IMR-90 (cell line): ENCODE measurements at regions not wholly inside any gene's neighbourhood (a gene's known extent, or its start where the extent isn't known, plus 50 kb on each side); places are given as distances from the start of the nearest gene placed in this dataset.

Experiments used
- ATAC-seq: fragments of 200-7000 bp; cut with Tn5 transposase; 2 replicates; pipeline ENCODE4 v1.9.1; 2020; ENCODE audit warnings: low read depth, mild to moderate bottlenecking, moderate library complexity
- BruUV-seq: library from RNA; stranded (reverse); fragments of 400-500 nt; replicated peaks from 2 replicates; lab custom pipeline; 2021; lab: Mats Ljungman, UMichigan
- CTCF ChIA-PET: fragments of 300-600 bp; formaldehyde crosslinking; extraction: SDS; loops from one replicate; lab custom pipeline; 2021; ENCODE audit warnings: antibody characterized with exemption; lab: Yijun Ruan, JAX
- POLR2A ChIA-PET: fragments of 300-600 bp; sonication (Branson Sonifier 250); formaldehyde crosslinking; loops from one replicate; lab custom pipeline; 2022; ENCODE audit warnings: antibody characterized with exemption; ENCODE audit not compliant: unreplicated experiment; lab: Charles Lee
- DNase-seq: peaks from one replicate; pipeline ENCODE4 v3.0.0; 2013
- H2AFZ ChIP-seq: replicated peaks from 2 replicates; pipeline ENCODE3; 2013; ENCODE audit warnings: low read length, mild to moderate bottlenecking; ENCODE audit not compliant: poor library complexity
- H2AK5ac ChIP-seq: 2 replicates; pipeline ENCODE4 v1.6.1; 2013; ENCODE audit warnings: low read depth, low read length, inconsistent platforms
- H2AK9ac ChIP-seq: replicated peaks from 2 replicates; pipeline ENCODE3; 2013; ENCODE audit warnings: mild to moderate bottlenecking, low read depth, low read length, moderate library complexity; ENCODE audit not compliant: poor library complexity
- H2BK120ac ChIP-seq: 2 replicates; pipeline ENCODE4 v1.6.1; 2013; ENCODE audit warnings: low read depth, low read length, inconsistent platforms
- H2BK15ac ChIP-seq: 3 replicates; pipeline ENCODE4 v1.6.1; 2013; ENCODE audit warnings: low read depth, low read length, inconsistent platforms
- H2BK20ac ChIP-seq: 2 replicates; pipeline ENCODE4 v1.6.1; 2013; ENCODE audit warnings: low read depth, mild to moderate bottlenecking, inconsistent platforms, low read length, moderate library complexity
- H2BK5ac ChIP-seq: 2 replicates; pipeline ENCODE4 v1.6.1; 2013; ENCODE audit warnings: mild to moderate bottlenecking, low read depth, low read length, inconsistent platforms; ENCODE audit not compliant: poor library complexity, severe bottlenecking
- H3K14ac ChIP-seq: replicated peaks from 2 replicates; pipeline ENCODE4 v1.6.1; 2013; ENCODE audit warnings: low read depth, low read length, inconsistent platforms
- H3K18ac ChIP-seq: 2 replicates; pipeline ENCODE4 v1.6.1; 2013; ENCODE audit warnings: low read depth, low read length, control low read depth
- H3K23ac ChIP-seq: 2 replicates; pipeline ENCODE4 v1.6.1; 2013; ENCODE audit warnings: low read depth, low read length, inconsistent platforms
- H3K27ac ChIP-seq: 2 replicates; pipeline ENCODE4 v1.5.1; 2013; ENCODE audit warnings: mild to moderate bottlenecking, control low read depth, low read length; ENCODE audit not compliant: insufficient read depth
- H3K27me3 ChIP-seq: 2 replicates; pipeline ENCODE4 v1.6.1; 2013; ENCODE audit warnings: low read length; ENCODE audit not compliant: control insufficient read depth, insufficient read depth
- H3K36me3 ChIP-seq: 2 replicates; pipeline ENCODE4 v1.6.1; 2013; ENCODE audit warnings: low read length, mixed read lengths; ENCODE audit not compliant: control insufficient read depth, insufficient read depth
- H3K4ac ChIP-seq: 2 replicates; pipeline ENCODE4 v1.6.1; 2013; ENCODE audit warnings: low read depth, low read length, inconsistent platforms
- H3K4me1 ChIP-seq: 2 replicates; pipeline ENCODE4 v1.6.1; 2013; ENCODE audit warnings: low read length, mixed read lengths; ENCODE audit not compliant: control insufficient read depth, insufficient read depth
- H3K4me2 ChIP-seq: 2 replicates; pipeline ENCODE4 v1.6.1; 2013; ENCODE audit warnings: low read depth, mild to moderate bottlenecking, control low read depth, low read length, moderate library complexity
- H3K4me3 ChIP-seq: 2 replicates; pipeline ENCODE4 v1.5.1; 2013; ENCODE audit warnings: low read depth, mild to moderate bottlenecking, control low read depth, low read length, moderate library complexity; ENCODE audit not compliant: insufficient read depth
- H3K56ac ChIP-seq: 2 replicates; pipeline ENCODE4 v1.6.1; 2013; ENCODE audit warnings: low read length, inconsistent platforms; ENCODE audit not compliant: insufficient read depth; ENCODE audit errors: extremely low read depth
- H3K79me1 ChIP-seq, 2 experiments: 2 replicates each; pipeline ENCODE4 v1.6.1; 2013; ENCODE audit warnings: low read length in 2 of 2, inconsistent platforms in 1 of 2, low read depth in 1 of 2
- H3K9ac ChIP-seq: 2 replicates; pipeline ENCODE4 v1.6.1; 2013; ENCODE audit warnings: low read depth, low read length, control low read depth
- H3K9me1 ChIP-seq: 2 replicates; pipeline ENCODE4 v1.6.1; 2013; ENCODE audit warnings: low read length, inconsistent platforms; ENCODE audit not compliant: insufficient read depth
- H3K9me3 ChIP-seq: 2 replicates; pipeline ENCODE4 v1.6.1; 2013; ENCODE audit warnings: low read length; ENCODE audit not compliant: control insufficient read depth, insufficient read depth
- H4K20me1 ChIP-seq: 2 replicates; pipeline ENCODE4 v1.6.1; 2013; ENCODE audit warnings: low read length, inconsistent platforms; ENCODE audit not compliant: insufficient read depth
- H4K5ac ChIP-seq: 2 replicates; pipeline ENCODE4 v1.6.1; 2013; ENCODE audit warnings: mild to moderate bottlenecking, low read depth, low read length, control low read depth
- H4K8ac ChIP-seq, 2 experiments: 2 replicates each; pipeline ENCODE4 v1.6.1; 2013; ENCODE audit warnings: low read depth in 2 of 2, low read length in 2 of 2, control low read depth in 1 of 2, inconsistent platforms in 1 of 2
- H4K91ac ChIP-seq: 2 replicates; pipeline ENCODE4 v1.6.1; 2013; ENCODE audit warnings: low read depth, low read length, inconsistent platforms; ENCODE audit not compliant: insufficient read depth
- BHLHE40 ChIP-seq: fragments of 150-350 bp; IDR thresholded peaks from 2 replicates; pipeline ENCODE4 v1.6.1; 2016; ENCODE audit warnings: mild to moderate bottlenecking, low read depth, low read length
- CEBPB ChIP-seq: IDR thresholded peaks from 2 replicates; pipeline ENCODE4 v1.6.1; 2012; ENCODE audit warnings: low read depth, low read length, improper control_type of control experiment
- CHD1 ChIP-seq: IDR thresholded peaks from 2 replicates; pipeline ENCODE4 v1.6.1; 2012; ENCODE audit warnings: low read depth, low read length, improper control_type of control experiment
- ELK1 ChIP-seq: fragments of 150-350 bp; IDR thresholded peaks from 2 replicates; pipeline ENCODE4 v1.6.1; 2016; ENCODE audit warnings: low read depth, mild to moderate bottlenecking, low read length, moderate library complexity, borderline replicate concordance
- FOS ChIP-seq: fragments of 150-350 bp; IDR thresholded peaks from 2 replicates; pipeline ENCODE4 v1.6.1; 2016; ENCODE audit warnings: low read depth, low read length
- MAFK ChIP-seq: IDR thresholded peaks from 2 replicates; pipeline ENCODE4 v1.6.1; 2012; ENCODE audit warnings: low read depth, low read length, improper control_type of control experiment
- MAZ ChIP-seq: IDR thresholded peaks from 2 replicates; pipeline ENCODE4 v1.6.1; 2012; ENCODE audit warnings: low read depth, mild to moderate bottlenecking, low read length, improper control_type of control experiment, moderate library complexity, borderline replicate concordance
- MXI1 ChIP-seq: IDR thresholded peaks from 2 replicates; pipeline ENCODE4 v1.6.1; 2012; ENCODE audit warnings: low read depth, mild to moderate bottlenecking, low read length, moderate library complexity, borderline replicate concordance
- NFE2L2 ChIP-seq: fragments of 150-350 bp; IDR thresholded peaks from 2 replicates; pipeline ENCODE4 v1.6.1; 2016; ENCODE audit warnings: low read depth, mild to moderate bottlenecking, low read length
- POLR2A ChIP-seq: IDR thresholded peaks from 2 replicates; pipeline ENCODE4 v1.6.1; 2012; ENCODE audit warnings: mild to moderate bottlenecking, low read depth, low read length
- RAD21 ChIP-seq: IDR thresholded peaks from 2 replicates; pipeline ENCODE4 v1.6.1; 2012; ENCODE audit warnings: low read length, improper control_type of control experiment
- RCOR1 ChIP-seq: IDR thresholded peaks from 2 replicates; pipeline ENCODE4 v1.6.1; 2012; ENCODE audit warnings: mild to moderate bottlenecking, low read length, improper control_type of control experiment; ENCODE audit not compliant: insufficient replicate concordance
- RFX5 ChIP-seq: IDR thresholded peaks from 2 replicates; pipeline ENCODE4 v1.8.0; 2012; ENCODE audit warnings: low read depth, mild to moderate bottlenecking, low read length, moderate library complexity
- SMC3 ChIP-seq: fragments of 150-350 bp; IDR thresholded peaks from 2 replicates; pipeline ENCODE4 v1.6.1; 2016; ENCODE audit warnings: low read depth, mild to moderate bottlenecking, antibody characterized with exemption, low read length, moderate library complexity
- WGBS, 2 experiments: methylation state at CpG; one replicate each; pipeline versions ENCODE4 v1.1.5 to v1.1.7; 2013; ENCODE audit warnings: missing lambda C conversion rate in 2 of 2; ENCODE audit not compliant: insufficient read length in 1 of 2; ENCODE audit errors: extremely low coverage in 2 of 2; 5-methylcytosine and 5-hydroxymethylcytosine counted together
- dilution Hi-C: fragments of 300-500 bp; cut with HindIII; formaldehyde crosslinking; loops from one replicate; pipeline ENCODE4 v1.14.3; 2018; ENCODE audit warnings: low sequenced_read_pairs; ENCODE audit not compliant: unreplicated experiment
- in situ Hi-C: fragments of 300-500 bp; cut with MboI; formaldehyde crosslinking; loops from 3 replicates; pipeline ENCODE4 v1.14.3; 2019; ENCODE audit warnings: low sequenced_read_pairs, inconsistent platforms, mixed read lengths
- intact Hi-C: fragments of 100-400 bp; cut with micrococcal nuclease; formaldehyde crosslinking; loops from 2 replicates; pipeline ENCODE4 v1.10.0; 2022
- TF ChIP-seq, protein P1 (sequence below): conservative IDR thresholded peaks from 2 replicates; pipeline ENCODE4 v1.5.1; 2012; ENCODE audit warnings: mild to moderate bottlenecking, low read depth, low read length, improper control_type of control experiment
- TF ChIP-seq, protein P2 (sequence below): fragments of 150-350 bp; IDR thresholded peaks from 2 replicates; pipeline ENCODE4 v1.6.1; 2017; ENCODE audit warnings: mild to moderate bottlenecking, antibody characterized with exemption, low read length, low read depth

DNA sequence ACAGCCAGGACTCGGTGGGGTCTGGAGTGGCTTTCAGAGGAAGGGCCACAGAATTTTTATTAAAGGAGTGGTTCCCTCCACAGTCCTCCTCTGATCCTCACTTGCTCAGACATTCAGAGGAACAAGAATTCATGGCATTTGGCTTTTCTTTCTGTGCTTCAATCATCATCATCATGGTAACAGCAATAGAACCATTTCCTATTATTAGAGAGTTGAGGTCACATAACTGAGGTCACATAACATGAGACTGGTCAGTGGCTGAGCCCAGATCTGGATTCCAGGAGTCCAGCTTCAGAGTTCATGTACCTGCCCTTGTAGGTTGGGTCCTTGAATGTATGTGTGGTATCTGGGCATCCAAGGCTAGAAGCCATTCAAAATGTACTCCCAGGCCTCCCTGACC lies 177.3 kb upstream of the GRB10 start:
- no peak overlapping the region for H3K4me3 ChIP-seq
- no peaks in the 10 kb centered on the region for H3K9me3 ChIP-seq
- no peak overlapping the region for H4K5ac ChIP-seq
- H3K27me3 ChIP-seq = peaks cover 4% of the 10 kb centered on the region
- no peak overlapping the region for H2BK15ac ChIP-seq
- POLR2A ChIA-PET = no interaction called here
- no peak overlapping the region for H2AK9ac ChIP-seq
- H3K27ac ChIP-seq = no peak overlapping the region
- no peak overlapping the region for H3K14ac ChIP-seq
- H2BK120ac ChIP-seq = no peak overlapping the region
- H2AFZ ChIP-seq = no peak overlapping the region
- in situ Hi-C loops = no loop called here
- no peak overlapping the region for H3K4ac ChIP-seq
- no peak overlapping the region for H3K56ac ChIP-seq
- no peak overlapping the region for H4K8ac ChIP-seq
- H3K79me1 ChIP-seq = no peaks in the 10 kb centered on the region
- TF ChIP-seq RAD21 (no peak), POLR2A (no peak), MAZ (no peak), FOS (no peak), RFX5 (no peak), BHLHE40 (no peak), ELK1 (no peak), MXI1 (no peak), CHD1 (no peak), CEBPB (no peak), RCOR1 (no peak), SMC3 (no peak), MAFK (no peak), NFE2L2 (no peak)
- TF ChIP-seq, protein P1, sequence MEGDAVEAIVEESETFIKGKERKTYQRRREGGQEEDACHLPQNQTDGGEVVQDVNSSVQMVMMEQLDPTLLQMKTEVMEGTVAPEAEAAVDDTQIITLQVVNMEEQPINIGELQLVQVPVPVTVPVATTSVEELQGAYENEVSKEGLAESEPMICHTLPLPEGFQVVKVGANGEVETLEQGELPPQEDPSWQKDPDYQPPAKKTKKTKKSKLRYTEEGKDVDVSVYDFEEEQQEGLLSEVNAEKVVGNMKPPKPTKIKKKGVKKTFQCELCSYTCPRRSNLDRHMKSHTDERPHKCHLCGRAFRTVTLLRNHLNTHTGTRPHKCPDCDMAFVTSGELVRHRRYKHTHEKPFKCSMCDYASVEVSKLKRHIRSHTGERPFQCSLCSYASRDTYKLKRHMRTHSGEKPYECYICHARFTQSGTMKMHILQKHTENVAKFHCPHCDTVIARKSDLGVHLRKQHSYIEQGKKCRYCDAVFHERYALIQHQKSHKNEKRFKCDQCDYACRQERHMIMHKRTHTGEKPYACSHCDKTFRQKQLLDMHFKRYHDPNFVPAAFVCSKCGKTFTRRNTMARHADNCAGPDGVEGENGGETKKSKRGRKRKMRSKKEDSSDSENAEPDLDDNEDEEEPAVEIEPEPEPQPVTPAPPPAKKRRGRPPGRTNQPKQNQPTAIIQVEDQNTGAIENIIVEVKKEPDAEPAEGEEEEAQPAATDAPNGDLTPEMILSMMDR = no peak
- TF ChIP-seq, protein P2, sequence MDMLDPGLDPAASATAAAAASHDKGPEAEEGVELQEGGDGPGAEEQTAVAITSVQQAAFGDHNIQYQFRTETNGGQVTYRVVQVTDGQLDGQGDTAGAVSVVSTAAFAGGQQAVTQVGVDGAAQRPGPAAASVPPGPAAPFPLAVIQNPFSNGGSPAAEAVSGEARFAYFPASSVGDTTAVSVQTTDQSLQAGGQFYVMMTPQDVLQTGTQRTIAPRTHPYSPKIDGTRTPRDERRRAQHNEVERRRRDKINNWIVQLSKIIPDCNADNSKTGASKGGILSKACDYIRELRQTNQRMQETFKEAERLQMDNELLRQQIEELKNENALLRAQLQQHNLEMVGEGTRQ = no peak
- CTCF ChIA-PET = interaction anchor here (0.6 kb wide), 1 partner anchor 178 kb away, joined by 3 read pairs; no protein-coding TSS in a partner anchor
- dilution Hi-C loops = no loop called here
- no peak overlapping the region for H3K4me2 ChIP-seq
- no peak overlapping the region for H4K91ac ChIP-seq
- DNase-seq (no peak), ATAC-seq (no peak)
- H3K23ac ChIP-seq = no peak overlapping the region
- no peaks in the 10 kb centered on the region for H3K9me1 ChIP-seq
- no peak overlapping the region for H2BK5ac ChIP-seq
- no TSS peak for BruUV-seq
- no peak overlapping the region for H3K9ac ChIP-seq
- no peak overlapping the region for H2BK20ac ChIP-seq
- no peak overlapping the region for H3K18ac ChIP-seq
- WGBS, 2 experiments = no CpG with 5 or more reads among the region's 1 CpG
- intact Hi-C loops = no loop called here
- no peaks in the 10 kb centered on the region for H3K4me1 ChIP-seq
- no peaks in the 10 kb centered on the region for H3K36me3 ChIP-seq
- no peaks in the 10 kb centered on the region for H4K20me1 ChIP-seq
- H2AK5ac ChIP-seq = no peak overlapping the region
